GM23338 (cell line): ENCODE measurements at regions not wholly inside any gene's neighbourhood (a gene's known extent, or its start where the extent isn't known, plus 50 kb on each side); places are given as distances from the start of the nearest gene placed in this dataset.

Experiments used
- ATAC-seq: fragments of 200-7000 bp; cut with Tn5 transposase; 3 replicates; pipeline ENCODE4 v1.9.1; 2020
- DNase-seq: peaks from one replicate; pipeline ENCODE4 v3.0.0-alpha.2; 2015; ENCODE audit warnings: low spot score
- H2AFZ ChIP-seq: fragments of 200-600 bp; sonication (generic); 2 replicates; pipeline ENCODE4 v1.8.0; 2016; ENCODE audit warnings: antibody characterized with exemption, mild to moderate bottlenecking, moderate library complexity
- H3F3A ChIP-seq: fragments of 200-600 bp; sonication (generic); replicated peaks from 2 replicates; pipeline ENCODE4 v1.8.0; 2017; ENCODE audit warnings: antibody characterized with exemption, mixed run types, low read depth
- H3K27ac ChIP-seq: fragments of 200-600 bp; sonication (generic); 2 replicates; pipeline ENCODE4 v1.6.1; 2016; ENCODE audit warnings: low read depth
- H3K27me3 ChIP-seq: fragments of 200-600 bp; sonication (generic); 2 replicates; pipeline ENCODE4 v1.8.0; 2016; ENCODE audit warnings: mild to moderate bottlenecking, mixed run types, moderate library complexity; ENCODE audit not compliant: insufficient read depth
- H3K36me3 ChIP-seq: fragments of 200-600 bp; sonication (generic); 2 replicates; pipeline ENCODE4 v1.8.0; 2016; ENCODE audit warnings: mild to moderate bottlenecking; ENCODE audit not compliant: insufficient read depth
- H3K4me1 ChIP-seq: fragments of 200-600 bp; sonication (generic); 2 replicates; pipeline ENCODE4 v1.8.0; 2016; ENCODE audit warnings: mild to moderate bottlenecking, moderate library complexity; ENCODE audit not compliant: insufficient read depth
- H3K4me2 ChIP-seq: fragments of 200-600 bp; sonication (generic); 2 replicates; pipeline ENCODE4 v1.7.1; 2017; ENCODE audit warnings: mixed run types
- H3K4me3 ChIP-seq: fragments of 200-600 bp; sonication (generic); 2 replicates; pipeline ENCODE4 v1.6.1; 2016; ENCODE audit warnings: mixed run types
- H3K79me2 ChIP-seq: fragments of 200-600 bp; sonication (generic); replicated peaks from 2 replicates; pipeline ENCODE4 v1.8.0; 2017; ENCODE audit warnings: mild to moderate bottlenecking; ENCODE audit not compliant: insufficient read depth
- H3K9me2 ChIP-seq: fragments of 200-600 bp; sonication (generic); 2 replicates; pipeline ENCODE4 v1.8.0; 2017; ENCODE audit not compliant: insufficient read depth
- H4K20me1 ChIP-seq: fragments of 200-600 bp; sonication (generic); replicated peaks from 2 replicates; pipeline ENCODE4 v1.8.0; 2017; ENCODE audit warnings: mild to moderate bottlenecking; ENCODE audit not compliant: insufficient read depth
- H3K27ac Mint-ChIP-seq: 2 replicates; pipeline ENCODE4 v1.8.0; 2020; ENCODE audit warnings: inconsistent platforms, mild to moderate bottlenecking, moderate library complexity, mixed read lengths
- H3K27me3 Mint-ChIP-seq: 3 replicates; pipeline ENCODE4 v1.8.0; 2022; ENCODE audit warnings: low read depth, mild to moderate bottlenecking, moderate library complexity, mixed read lengths, inconsistent platforms; ENCODE audit not compliant: insufficient read depth, poor library complexity
- H3K36me3 Mint-ChIP-seq: 3 replicates; pipeline ENCODE4 v1.8.0; 2021; ENCODE audit warnings: low read depth, mild to moderate bottlenecking, inconsistent platforms, moderate library complexity, mixed read lengths
- H3K4me1 Mint-ChIP-seq: 3 replicates; pipeline ENCODE4 v1.8.0; 2020; ENCODE audit warnings: mild to moderate bottlenecking, inconsistent platforms, mixed read lengths
- H3K4me3 Mint-ChIP-seq: 3 replicates; pipeline ENCODE4 v1.8.0; 2021; ENCODE audit warnings: moderate library complexity, mild to moderate bottlenecking, inconsistent platforms, mixed read lengths
- H3K9me3 Mint-ChIP-seq: 3 replicates; pipeline ENCODE4 v1.8.0; 2020; ENCODE audit warnings: moderate library complexity, mild to moderate bottlenecking, inconsistent platforms, mixed read lengths
- JUNB ChIP-seq: IDR thresholded peaks from one replicate; pipeline ENCODE4 v1.6.1; 2016; ENCODE audit warnings: antibody characterized with exemption; ENCODE audit not compliant: unreplicated experiment
- STAT1 ChIP-seq: IDR thresholded peaks from one replicate; pipeline ENCODE4 v1.6.1; 2016; ENCODE audit warnings: antibody characterized with exemption; ENCODE audit not compliant: unreplicated experiment
- ZNF114 ChIP-seq: fragments of 250-450 bp; sonication (Bioruptor Pico); IDR thresholded peaks from 2 replicates; pipeline ENCODE4 v1.5.0; 2020; ENCODE audit warnings: mild to moderate bottlenecking, moderate library complexity
- TF ChIP-seq, protein P1 (sequence below): fragments of 250-450 bp; sonication (Bioruptor Pico); IDR thresholded peaks from 2 replicates; pipeline ENCODE4 v1.5.0; 2020; ENCODE audit warnings: mild to moderate bottlenecking, moderate library complexity
- TF ChIP-seq, protein P2 (sequence below): IDR thresholded peaks from one replicate; pipeline ENCODE4 v1.6.1; 2018; ENCODE audit warnings: antibody characterized with exemption; ENCODE audit not compliant: unreplicated experiment

DNA sequence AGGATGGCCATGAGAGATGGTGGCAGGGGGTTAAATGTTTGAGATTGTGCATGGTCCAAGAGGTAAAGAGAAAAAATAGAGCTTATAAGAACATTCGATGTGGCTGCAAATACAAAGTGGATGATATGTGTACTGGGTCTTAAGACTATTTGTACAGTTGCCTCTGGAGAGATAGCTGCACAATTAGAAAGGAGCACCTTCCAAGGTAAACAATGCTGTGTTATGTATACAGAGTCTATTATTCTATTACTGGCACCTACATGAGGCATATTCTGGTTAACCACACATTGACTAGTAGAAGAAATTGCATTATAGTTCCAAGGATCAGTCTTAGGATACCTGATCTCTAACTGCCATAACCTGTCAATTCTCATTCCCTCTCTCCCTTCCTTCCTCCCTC is 238.0 kb upstream of the FOXN3 start:
- Mint-ChIP-seq H3K27me3 (no peaks in the 10 kb centered on the region), H3K4me1 (peaks cover 12% of the 10 kb centered on the region), H3K9me3 (peaks cover 9% of the 10 kb centered on the region; the same call in 2 of the 3 replicates), H3K27ac (no peak overlapping the region), H3K36me3 (peaks cover 12% of the 10 kb centered on the region), H3K4me3 (no peak overlapping the region)
- Histone ChIP-seq H3K9me2 (peaks cover 8% of the 10 kb centered on the region; the same call in 1 of the 2 replicates), H3K27me3 (no peaks in the 10 kb centered on the region), H3K4me2 (no peak overlapping the region), H3K4me3 (no peak overlapping the region), H3K27ac (no peak overlapping the region), H4K20me1 (no peaks in the 10 kb centered on the region), H3K4me1 (peaks cover 6% of the 10 kb centered on the region; the same call in 1 of the 2 replicates), H2AFZ (no peak overlapping the region), H3F3A (no peaks in the 10 kb centered on the region), H3K79me2 (no peaks in the 10 kb centered on the region), H3K36me3 (no peaks in the 10 kb centered on the region)
- no peak for ATAC-seq
- TF ChIP-seq JUNB (no peak), STAT1 (no peak), ZNF114 (CRISPR knock-in tag) (no peak)
- TF ChIP-seq, protein P1, sequence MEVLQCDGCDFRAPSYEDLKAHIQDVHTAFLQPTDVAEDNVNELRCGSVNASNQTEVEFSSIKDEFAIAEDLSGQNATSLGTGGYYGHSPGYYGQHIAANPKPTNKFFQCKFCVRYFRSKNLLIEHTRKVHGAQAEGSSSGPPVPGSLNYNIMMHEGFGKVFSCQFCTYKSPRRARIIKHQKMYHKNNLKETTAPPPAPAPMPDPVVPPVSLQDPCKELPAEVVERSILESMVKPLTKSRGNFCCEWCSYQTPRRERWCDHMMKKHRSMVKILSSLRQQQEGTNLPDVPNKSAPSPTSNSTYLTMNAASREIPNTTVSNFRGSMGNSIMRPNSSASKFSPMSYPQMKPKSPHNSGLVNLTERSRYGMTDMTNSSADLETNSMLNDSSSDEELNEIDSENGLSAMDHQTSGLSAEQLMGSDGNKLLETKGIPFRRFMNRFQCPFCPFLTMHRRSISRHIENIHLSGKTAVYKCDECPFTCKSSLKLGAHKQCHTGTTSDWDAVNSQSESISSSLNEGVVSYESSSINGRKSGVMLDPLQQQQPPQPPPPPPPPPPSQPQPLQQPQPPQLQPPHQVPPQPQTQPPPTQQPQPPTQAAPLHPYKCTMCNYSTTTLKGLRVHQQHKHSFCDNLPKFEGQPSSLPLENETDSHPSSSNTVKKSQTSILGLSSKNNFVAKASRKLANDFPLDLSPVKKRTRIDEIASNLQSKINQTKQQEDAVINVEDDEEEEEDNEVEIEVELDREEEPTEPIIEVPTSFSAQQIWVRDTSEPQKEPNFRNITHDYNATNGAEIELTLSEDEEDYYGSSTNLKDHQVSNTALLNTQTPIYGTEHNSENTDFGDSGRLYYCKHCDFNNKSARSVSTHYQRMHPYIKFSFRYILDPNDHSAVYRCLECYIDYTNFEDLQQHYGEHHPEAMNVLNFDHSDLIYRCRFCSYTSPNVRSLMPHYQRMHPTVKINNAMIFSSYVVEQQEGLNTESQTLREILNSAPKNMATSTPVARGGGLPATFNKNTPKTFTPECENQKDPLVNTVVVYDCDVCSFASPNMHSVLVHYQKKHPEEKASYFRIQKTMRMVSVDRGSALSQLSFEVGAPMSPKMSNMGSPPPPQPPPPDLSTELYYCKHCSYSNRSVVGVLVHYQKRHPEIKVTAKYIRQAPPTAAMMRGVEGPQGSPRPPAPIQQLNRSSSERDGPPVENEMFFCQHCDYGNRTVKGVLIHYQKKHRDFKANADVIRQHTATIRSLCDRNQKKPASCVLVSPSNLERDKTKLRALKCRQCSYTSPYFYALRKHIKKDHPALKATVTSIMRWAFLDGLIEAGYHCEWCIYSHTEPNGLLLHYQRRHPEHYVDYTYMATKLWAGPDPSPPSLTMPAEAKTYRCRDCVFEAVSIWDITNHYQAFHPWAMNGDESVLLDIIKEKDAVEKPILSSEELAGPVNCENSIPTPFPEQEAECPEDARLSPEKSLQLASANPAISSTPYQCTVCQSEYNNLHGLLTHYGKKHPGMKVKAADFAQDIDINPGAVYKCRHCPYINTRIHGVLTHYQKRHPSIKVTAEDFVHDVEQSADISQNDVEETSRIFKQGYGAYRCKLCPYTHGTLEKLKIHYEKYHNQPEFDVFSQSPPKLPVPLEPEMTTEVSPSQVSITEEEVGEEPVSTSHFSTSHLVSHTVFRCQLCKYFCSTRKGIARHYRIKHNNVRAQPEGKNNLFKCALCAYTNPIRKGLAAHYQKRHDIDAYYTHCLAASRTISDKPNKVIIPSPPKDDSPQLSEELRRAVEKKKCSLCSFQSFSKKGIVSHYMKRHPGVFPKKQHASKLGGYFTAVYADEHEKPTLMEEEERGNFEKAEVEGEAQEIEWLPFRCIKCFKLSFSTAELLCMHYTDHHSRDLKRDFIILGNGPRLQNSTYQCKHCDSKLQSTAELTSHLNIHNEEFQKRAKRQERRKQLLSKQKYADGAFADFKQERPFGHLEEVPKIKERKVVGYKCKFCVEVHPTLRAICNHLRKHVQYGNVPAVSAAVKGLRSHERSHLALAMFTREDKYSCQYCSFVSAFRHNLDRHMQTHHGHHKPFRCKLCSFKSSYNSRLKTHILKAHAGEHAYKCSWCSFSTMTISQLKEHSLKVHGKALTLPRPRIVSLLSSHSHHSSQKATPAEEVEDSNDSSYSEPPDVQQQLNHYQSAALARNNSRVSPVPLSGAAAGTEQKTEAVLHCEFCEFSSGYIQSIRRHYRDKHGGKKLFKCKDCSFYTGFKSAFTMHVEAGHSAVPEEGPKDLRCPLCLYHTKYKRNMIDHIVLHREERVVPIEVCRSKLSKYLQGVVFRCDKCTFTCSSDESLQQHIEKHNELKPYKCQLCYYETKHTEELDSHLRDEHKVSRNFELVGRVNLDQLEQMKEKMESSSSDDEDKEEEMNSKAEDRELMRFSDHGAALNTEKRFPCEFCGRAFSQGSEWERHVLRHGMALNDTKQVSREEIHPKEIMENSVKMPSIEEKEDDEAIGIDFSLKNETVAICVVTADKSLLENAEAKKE (CRISPR knock-in tag) = no peak
- TF ChIP-seq, protein P2, sequence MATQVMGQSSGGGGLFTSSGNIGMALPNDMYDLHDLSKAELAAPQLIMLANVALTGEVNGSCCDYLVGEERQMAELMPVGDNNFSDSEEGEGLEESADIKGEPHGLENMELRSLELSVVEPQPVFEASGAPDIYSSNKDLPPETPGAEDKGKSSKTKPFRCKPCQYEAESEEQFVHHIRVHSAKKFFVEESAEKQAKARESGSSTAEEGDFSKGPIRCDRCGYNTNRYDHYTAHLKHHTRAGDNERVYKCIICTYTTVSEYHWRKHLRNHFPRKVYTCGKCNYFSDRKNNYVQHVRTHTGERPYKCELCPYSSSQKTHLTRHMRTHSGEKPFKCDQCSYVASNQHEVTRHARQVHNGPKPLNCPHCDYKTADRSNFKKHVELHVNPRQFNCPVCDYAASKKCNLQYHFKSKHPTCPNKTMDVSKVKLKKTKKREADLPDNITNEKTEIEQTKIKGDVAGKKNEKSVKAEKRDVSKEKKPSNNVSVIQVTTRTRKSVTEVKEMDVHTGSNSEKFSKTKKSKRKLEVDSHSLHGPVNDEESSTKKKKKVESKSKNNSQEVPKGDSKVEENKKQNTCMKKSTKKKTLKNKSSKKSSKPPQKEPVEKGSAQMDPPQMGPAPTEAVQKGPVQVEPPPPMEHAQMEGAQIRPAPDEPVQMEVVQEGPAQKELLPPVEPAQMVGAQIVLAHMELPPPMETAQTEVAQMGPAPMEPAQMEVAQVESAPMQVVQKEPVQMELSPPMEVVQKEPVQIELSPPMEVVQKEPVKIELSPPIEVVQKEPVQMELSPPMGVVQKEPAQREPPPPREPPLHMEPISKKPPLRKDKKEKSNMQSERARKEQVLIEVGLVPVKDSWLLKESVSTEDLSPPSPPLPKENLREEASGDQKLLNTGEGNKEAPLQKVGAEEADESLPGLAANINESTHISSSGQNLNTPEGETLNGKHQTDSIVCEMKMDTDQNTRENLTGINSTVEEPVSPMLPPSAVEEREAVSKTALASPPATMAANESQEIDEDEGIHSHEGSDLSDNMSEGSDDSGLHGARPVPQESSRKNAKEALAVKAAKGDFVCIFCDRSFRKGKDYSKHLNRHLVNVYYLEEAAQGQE = no peak
- DNase-seq = no peak
